HEK293 (cell line): ENCODE measurements at regions not wholly inside any gene's neighbourhood (a gene's known extent, or its start where the extent isn't known, plus 50 kb on each side); places are given as distances from the start of the nearest gene placed in this dataset.
"Not testable (repeated sequence)": the region's sequence is repeated elsewhere in the genome, so short reads cannot be mapped to it uniquely, and the experiment has no call there.

Source experiments
- CTCF ChIA-PET: fragments of 350-600 bp; formaldehyde crosslinking; extraction: SDS; loops from one replicate; lab custom pipeline; 2021; ENCODE audit warnings: antibody characterized with exemption; lab: Yijun Ruan, JAX
- POLR2A ChIA-PET: fragments of 300-600 bp; formaldehyde crosslinking; extraction: SDS; loops from one replicate; lab custom pipeline; 2020; ENCODE audit warnings: antibody characterized with exemption, inconsistent platforms; lab: Yijun Ruan, JAX
- H3K27ac ChIP-seq: fragments of 200-500 bp; sonication (Bioruptor generic); 2 replicates; pipeline ENCODE4 v1.5.1; 2014; ENCODE audit warnings: low read depth, low read length, control low read depth, inconsistent platforms; ENCODE audit errors: extremely low read depth
- H3K36me3 ChIP-seq, 2 experiments: fragments of 200-500 bp in 1 of 2; sonication (Bioruptor generic) in 1 of 2; 1 replicate in 1 of 2; 2 replicates in 1 of 2; pipeline ENCODE4 v1.5.1; 2014 to 2017; ENCODE audit warnings: inconsistent platforms in 2 of 2, low read length in 2 of 2; ENCODE audit not compliant: control insufficient read depth in 2 of 2, insufficient read depth in 1 of 2
- H3K4me1 ChIP-seq: fragments of 200-500 bp; sonication (Bioruptor generic); 2 replicates; pipeline ENCODE4 v1.5.1; 2014; ENCODE audit warnings: mild to moderate bottlenecking, low read length, inconsistent platforms; ENCODE audit not compliant: control insufficient read depth, insufficient read depth
- H3K4me3 ChIP-seq: 2 replicates; pipeline ENCODE4 v1.5.1; 2011; ENCODE audit warnings: low read depth, mild to moderate bottlenecking, control low read depth, low read length, moderate library complexity
- H3K9me3 ChIP-seq: fragments of 200-500 bp; sonication (Bioruptor generic); 2 replicates; pipeline ENCODE4 v1.5.1; 2014; ENCODE audit warnings: low read depth, low read length, inconsistent platforms; ENCODE audit not compliant: control insufficient read depth, insufficient read depth
- BCL11A ChIP-seq: fragments of 450-650 bp; formaldehyde crosslinking; IDR thresholded peaks from 2 replicates; pipeline ENCODE4 v1.5.1; 2016; ENCODE audit warnings: low read depth, missing biosample characterization, missing genetic modification characterization
- GLI2 ChIP-seq: fragments of 450-650 bp; formaldehyde crosslinking; IDR thresholded peaks from 2 replicates; pipeline ENCODE4; 2017; ENCODE audit warnings: missing biosample characterization, missing genetic modification characterization, low read depth, borderline replicate concordance
- SP3 ChIP-seq: fragments of 450-650 bp; formaldehyde crosslinking; IDR thresholded peaks from 2 replicates; pipeline ENCODE4 v1.5.1; 2016; ENCODE audit warnings: missing biosample characterization, missing genetic modification characterization
- ZBTB17 ChIP-seq: fragments of 450-650 bp; formaldehyde crosslinking; IDR thresholded peaks from 2 replicates; pipeline ENCODE4 v1.5.1; 2016; ENCODE audit warnings: missing biosample characterization, missing genetic modification characterization
- ZNF140 ChIP-seq: fragments of 450-650 bp; formaldehyde crosslinking; IDR thresholded peaks from 2 replicates; pipeline ENCODE4 v1.5.1; 2016; ENCODE audit warnings: missing biosample characterization, missing genetic modification characterization
- ZNF221 ChIP-seq: fragments of 450-650 bp; formaldehyde crosslinking; IDR thresholded peaks from 2 replicates; pipeline ENCODE4 v1.5.1; 2017; ENCODE audit warnings: missing biosample characterization, missing genetic modification characterization, borderline replicate concordance
- ZNF266 ChIP-seq: fragments of 450-650 bp; formaldehyde crosslinking; IDR thresholded peaks from 2 replicates; pipeline ENCODE4 v1.5.1; 2016; ENCODE audit warnings: missing biosample characterization, missing genetic modification characterization, low read depth
- ZNF311 ChIP-seq: fragments of 450-650 bp; formaldehyde crosslinking; IDR thresholded peaks from 2 replicates; pipeline ENCODE4 v1.5.1; 2017; ENCODE audit warnings: missing biosample characterization, missing genetic modification characterization, borderline replicate concordance
- ZNF391 ChIP-seq: fragments of 450-650 bp; formaldehyde crosslinking; IDR thresholded peaks from 2 replicates; pipeline ENCODE4 v1.5.1; 2016; ENCODE audit warnings: low read depth, missing biosample characterization, missing genetic modification characterization, borderline replicate concordance
- ZNF623 ChIP-seq: fragments of 450-650 bp; formaldehyde crosslinking; IDR thresholded peaks from 2 replicates; pipeline ENCODE4 v1.5.1; 2016; ENCODE audit warnings: missing biosample characterization, missing genetic modification characterization
- ZNF658 ChIP-seq: fragments of 450-650 bp; formaldehyde crosslinking; IDR thresholded peaks from 2 replicates; pipeline ENCODE4; 2016; ENCODE audit warnings: missing biosample characterization, missing genetic modification characterization
- ZNF747 ChIP-seq: fragments of 450-650 bp; formaldehyde crosslinking; IDR thresholded peaks from 2 replicates; pipeline ENCODE4 v1.5.1; 2016; ENCODE audit warnings: missing biosample characterization, missing genetic modification characterization
- ZNF792 ChIP-seq: fragments of 450-650 bp; formaldehyde crosslinking; IDR thresholded peaks from 2 replicates; pipeline ENCODE4 v1.5.1; 2016; ENCODE audit warnings: missing biosample characterization, missing genetic modification characterization
- TF ChIP-seq, protein P1 (sequence below): fragments of 450-650 bp; formaldehyde crosslinking; IDR thresholded peaks from 2 replicates; pipeline ENCODE4 v1.5.1; 2016; ENCODE audit warnings: missing biosample characterization, missing genetic modification characterization
- TF ChIP-seq, protein P2 (sequence below): fragments of 450-650 bp; formaldehyde crosslinking; IDR thresholded peaks from 2 replicates; pipeline ENCODE4 v1.5.1; 2016; ENCODE audit warnings: missing biosample characterization, missing genetic modification characterization

DNA sequence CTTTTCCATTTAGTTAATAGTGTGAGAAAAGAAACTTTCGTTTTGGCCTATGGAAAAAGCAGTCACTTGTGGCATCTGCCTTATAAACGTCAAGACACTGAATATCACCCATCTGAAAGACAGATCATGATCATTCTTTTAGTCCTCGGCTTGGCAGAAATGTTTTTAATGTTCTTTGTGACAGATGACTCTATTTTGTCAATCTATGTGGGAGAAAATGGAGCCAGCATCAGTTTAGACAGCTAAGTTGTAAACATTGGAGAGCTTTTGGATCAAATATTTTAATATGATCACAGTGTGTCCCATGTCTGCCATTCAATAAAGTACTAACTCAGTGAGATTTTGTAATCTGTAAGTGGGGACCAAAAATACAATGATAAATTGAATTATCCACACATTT is 85.1 kb upstream of the LUZP2 start (continued):
- TF ChIP-seq, protein P1, sequence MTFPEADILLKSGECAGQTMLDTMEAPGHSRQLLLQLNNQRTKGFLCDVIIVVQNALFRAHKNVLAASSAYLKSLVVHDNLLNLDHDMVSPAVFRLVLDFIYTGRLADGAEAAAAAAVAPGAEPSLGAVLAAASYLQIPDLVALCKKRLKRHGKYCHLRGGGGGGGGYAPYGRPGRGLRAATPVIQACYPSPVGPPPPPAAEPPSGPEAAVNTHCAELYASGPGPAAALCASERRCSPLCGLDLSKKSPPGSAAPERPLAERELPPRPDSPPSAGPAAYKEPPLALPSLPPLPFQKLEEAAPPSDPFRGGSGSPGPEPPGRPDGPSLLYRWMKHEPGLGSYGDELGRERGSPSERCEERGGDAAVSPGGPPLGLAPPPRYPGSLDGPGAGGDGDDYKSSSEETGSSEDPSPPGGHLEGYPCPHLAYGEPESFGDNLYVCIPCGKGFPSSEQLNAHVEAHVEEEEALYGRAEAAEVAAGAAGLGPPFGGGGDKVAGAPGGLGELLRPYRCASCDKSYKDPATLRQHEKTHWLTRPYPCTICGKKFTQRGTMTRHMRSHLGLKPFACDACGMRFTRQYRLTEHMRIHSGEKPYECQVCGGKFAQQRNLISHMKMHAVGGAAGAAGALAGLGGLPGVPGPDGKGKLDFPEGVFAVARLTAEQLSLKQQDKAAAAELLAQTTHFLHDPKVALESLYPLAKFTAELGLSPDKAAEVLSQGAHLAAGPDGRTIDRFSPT (tag by site-specific recombination) = no peak
- no peak for TF ChIP-seq ZBTB17 (tag by site-specific recombination)

DNA sequence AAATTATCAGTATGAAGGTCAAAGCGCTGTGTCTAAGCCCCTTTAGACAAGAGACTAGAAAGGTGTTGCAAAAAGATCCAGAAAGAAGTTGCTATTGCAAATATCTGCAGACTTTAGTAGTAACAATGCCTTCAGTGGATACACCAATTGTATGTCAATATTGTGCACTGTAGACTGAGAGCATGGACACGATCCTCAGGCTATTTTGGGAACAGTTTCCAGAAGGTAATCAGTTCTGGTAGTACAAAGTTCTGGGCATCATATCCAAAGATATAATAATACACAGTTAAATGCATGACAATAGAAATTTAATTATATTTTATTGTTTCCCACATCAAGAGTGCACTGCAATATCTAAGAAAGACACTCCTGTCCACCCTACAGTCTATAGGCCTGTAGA is 84.1 kb upstream of the LUZP2 start:
- Histone ChIP-seq H3K4me1 (no peaks in the 10 kb centered on the region), H3K9me3 (no peaks in the 10 kb centered on the region)
- TF ChIP-seq ZNF221 (tag by site-specific recombination) = no peak
- TF ChIP-seq ZNF266 (tag by site-specific recombination) = no peak
- no peak for TF ChIP-seq GLI2 (tag by site-specific recombination)
- no peak for TF ChIP-seq BCL11A (tag by site-specific recombination)
- no peak for TF ChIP-seq ZNF140
- no peak for TF ChIP-seq ZNF391 (tag by site-specific recombination)
- no peak for TF ChIP-seq SP3 (tag by site-specific recombination)
- TF ChIP-seq ZNF311 = no peak
- TF ChIP-seq ZNF623 = no peak
- TF ChIP-seq, protein P2, sequence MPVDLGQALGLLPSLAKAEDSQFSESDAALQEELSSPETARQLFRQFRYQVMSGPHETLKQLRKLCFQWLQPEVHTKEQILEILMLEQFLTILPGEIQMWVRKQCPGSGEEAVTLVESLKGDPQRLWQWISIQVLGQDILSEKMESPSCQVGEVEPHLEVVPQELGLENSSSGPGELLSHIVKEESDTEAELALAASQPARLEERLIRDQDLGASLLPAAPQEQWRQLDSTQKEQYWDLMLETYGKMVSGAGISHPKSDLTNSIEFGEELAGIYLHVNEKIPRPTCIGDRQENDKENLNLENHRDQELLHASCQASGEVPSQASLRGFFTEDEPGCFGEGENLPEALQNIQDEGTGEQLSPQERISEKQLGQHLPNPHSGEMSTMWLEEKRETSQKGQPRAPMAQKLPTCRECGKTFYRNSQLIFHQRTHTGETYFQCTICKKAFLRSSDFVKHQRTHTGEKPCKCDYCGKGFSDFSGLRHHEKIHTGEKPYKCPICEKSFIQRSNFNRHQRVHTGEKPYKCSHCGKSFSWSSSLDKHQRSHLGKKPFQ (tag by site-specific recombination) = no peak
- no peak for TF ChIP-seq ZNF658
- TF ChIP-seq ZNF747 (tag by site-specific recombination) = no peak
- TF ChIP-seq, all 188 proteins: peak for 0
- no peaks in the 10 kb centered on the region for H3K36me3 ChIP-seq
- POLR2A ChIA-PET = no interaction called here
- CTCF ChIA-PET = no interaction called here
- H3K27ac ChIP-seq = no peak overlapping the region
- no peak overlapping the region for H3K4me3 ChIP-seq

DNA sequence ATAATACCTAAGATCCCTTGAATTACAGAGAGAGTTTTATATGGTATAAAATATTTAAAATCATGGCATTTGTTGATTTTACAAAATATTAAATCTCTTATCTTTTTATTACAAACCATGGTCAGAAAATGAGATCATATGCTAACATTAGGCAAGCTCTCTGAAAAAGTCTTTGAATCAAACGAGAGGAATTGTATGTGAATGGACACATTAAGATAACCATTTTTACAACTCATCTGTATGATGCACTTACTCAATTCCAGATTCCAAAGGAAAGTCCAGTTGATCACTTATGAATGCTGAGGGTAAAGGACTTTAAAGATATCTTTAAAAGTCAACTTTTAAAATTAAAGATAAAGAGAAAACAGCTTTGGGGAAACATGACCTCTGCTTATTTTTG is 83.5 kb upstream of the LUZP2 start:
- Histone ChIP-seq H3K36me3 (no peaks in the 10 kb centered on the region), H3K4me3 (no peak overlapping the region), H3K27ac (no peak overlapping the region), H3K9me3 (no peaks in the 10 kb centered on the region), H3K4me1 (no peaks in the 10 kb centered on the region)
- CTCF ChIA-PET = interaction anchor here (0.6 kb wide), 1 partner anchor 32 kb away, joined by 3 read pairs; no protein-coding TSS in a partner anchor
- TF ChIP-seq ZNF792 = no peak
- POLR2A ChIA-PET = no interaction called here

DNA sequence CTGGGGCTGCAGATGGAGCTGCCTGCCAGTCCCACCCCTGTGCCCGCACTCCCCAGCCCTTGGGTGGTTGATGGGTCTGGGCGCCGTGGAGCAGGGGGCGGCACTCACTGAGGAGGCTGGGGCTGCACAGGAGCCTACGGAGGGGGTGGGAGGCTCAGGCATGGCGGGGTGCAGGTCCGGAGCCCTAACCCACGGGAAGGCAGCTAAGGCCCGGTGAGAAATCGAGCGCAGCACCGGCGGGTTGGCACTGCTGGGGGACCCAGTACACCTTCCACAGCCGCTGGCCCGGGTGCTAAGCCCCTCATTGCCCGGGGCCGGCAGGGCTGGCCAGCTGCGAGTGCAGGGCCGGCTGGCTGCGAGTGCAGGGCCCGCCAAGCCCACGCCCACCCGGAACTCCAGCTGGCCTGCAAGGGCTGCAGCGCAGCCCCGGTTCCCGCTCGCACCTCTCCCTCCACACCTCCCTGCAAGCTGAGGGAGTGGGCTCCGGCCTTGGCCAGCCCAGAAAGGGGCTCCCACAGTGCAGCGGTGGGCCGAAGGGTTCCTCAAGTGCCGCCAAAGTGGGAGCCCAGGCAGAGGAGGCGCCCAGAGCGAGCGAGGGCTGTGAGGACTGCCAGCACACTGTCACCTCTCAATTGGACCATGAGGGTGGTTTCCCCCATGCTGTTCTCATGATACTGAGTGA is 80.8 kb upstream of the LUZP2 start:
- H3K4me1 ChIP-seq, H3K9me3 ChIP-seq, H3K27ac ChIP-seq, H3K4me3 ChIP-seq, POLR2A ChIA-PET, H3K36me3 ChIP-seq: not testable (repeated sequence)
- CTCF ChIA-PET = interaction anchor here (0.6 kb wide), 1 partner anchor 99 kb away, joined by 3 read pairs; no protein-coding TSS in a partner anchor
